ENCODE measurements at regions not wholly inside any gene's neighbourhood (a gene's known extent, or its start where the extent isn't known, plus 50 kb on each side); places are given as distances from the start of the nearest gene placed in this dataset.

GRCh38 chr16:55155815-55156214, 168.2 kb upstream of the IRX6 start:
- no peak overlapping the region for H3K4me3 ChIP-seq (replicated peaks in 1 of 2; ENCODE audit: low read depth in 2 of 2, low read length in 2 of 2)
- no peak for TF ChIP-seq CTCF (IDR thresholded peaks at IDR 0.05; ENCODE audit: low read depth, low read length)
- DNase-seq (ENCODE audit: low read depth in 2 of 2): no peak

GRCh38 chr16:55169780-55170179, 154.2 kb upstream of the IRX6 start:
- DNase-seq (ENCODE audit: low read depth in 2 of 2): no peak
- no peak for TF ChIP-seq CTCF (IDR thresholded peaks at IDR 0.05; ENCODE audit: low read depth, low read length)
- no peak overlapping the region for H3K4me3 ChIP-seq (replicated peaks in 1 of 2; ENCODE audit: low read depth in 2 of 2, low read length in 2 of 2)

GRCh38 chr16:55171241-55171640, 152.8 kb upstream of the IRX6 start:
- DNase-seq (ENCODE audit: low read depth in 2 of 2): no peak
- H3K4me3 ChIP-seq (replicated peaks in 1 of 2; ENCODE audit: low read depth in 2 of 2, low read length in 2 of 2): no peak overlapping the region
- TF ChIP-seq CTCF (IDR thresholded peaks at IDR 0.05; ENCODE audit: low read depth, low read length): no peak

- DNase-seq (ENCODE audit: low read depth in 2 of 2): no peak
These were observed 148.6 kb upstream of the IRX6 start for GRCh38 chr16:55175389-55175788.

GRCh38 chr16:55176901-55177300, 147.1 kb upstream of the IRX6 start:
- DNase-seq (ENCODE audit: low read depth in 2 of 2): no peak
- no peak overlapping the region for H3K4me3 ChIP-seq (replicated peaks in 1 of 2; ENCODE audit: low read depth in 2 of 2, low read length in 2 of 2)
- no peak for TF ChIP-seq CTCF (IDR thresholded peaks at IDR 0.05; ENCODE audit: low read depth, low read length)

More at GRCh38 chr16:55175389-55175788, 148.6 kb upstream of the IRX6 start:
- no peak overlapping the region for H3K4me3 ChIP-seq (replicated peaks in 1 of 2; ENCODE audit: low read depth in 2 of 2, low read length in 2 of 2)
- no peak for TF ChIP-seq CTCF (IDR thresholded peaks at IDR 0.05; ENCODE audit: low read depth, low read length)

- H3K4me3 ChIP-seq (replicated peaks in 1 of 2; ENCODE audit: low read depth in 2 of 2, low read length in 2 of 2): no peak overlapping the region
- no peak for TF ChIP-seq CTCF (IDR thresholded peaks at IDR 0.05; ENCODE audit: low read depth, low read length)
- no peak for DNase-seq (ENCODE audit: low read depth in 2 of 2)
These were observed 144.6 kb upstream of the IRX6 start for GRCh38 chr16:55179411-55179810.

- TF ChIP-seq CTCF (IDR thresholded peaks at IDR 0.05; ENCODE audit: low read depth, low read length): no peak
- H3K4me3 ChIP-seq (replicated peaks in 1 of 2; ENCODE audit: low read depth in 2 of 2, low read length in 2 of 2): no peak overlapping the region
- no peak for DNase-seq (ENCODE audit: low read depth in 2 of 2)
These were observed 144.0 kb upstream of the IRX6 start for GRCh38 chr16:55179852-55180585.

All from cardiac fibroblast (primary cell).